Right lobe of liver (tissue), 6 donors: ENCODE measurements at regions not wholly inside any gene's neighbourhood (a gene's known extent, or its start where the extent isn't known, plus 50 kb on each side); places are given as distances from the start of the nearest gene placed in this dataset.

Experiments used
- ATAC-seq, 4 donors: fragments of 200-7000 bp; cut with Tn5 transposase; one replicate each; pipeline ENCODE4 v1.9.1; 2020; ENCODE audit warnings: mild to moderate bottlenecking in 4 of 4, moderate library complexity in 4 of 4
- DNase-seq, 3 donors: peaks; one replicate each; pipeline ENCODE4 v3.0.0-alpha.2; 2020
- H3K27ac ChIP-seq, 3 donors: fragments of 200-600 bp; one replicate each; pipeline ENCODE4 v1.8.0; 2022
- H3K27me3 ChIP-seq, 2 donors: fragments of 200-600 bp; one replicate each; pipeline ENCODE4 v1.8.0; 2022
- H3K36me3 ChIP-seq, 4 donors: fragments of 200-600 bp; sonication (generic) in 1 of 4; one replicate each; pipeline versions ENCODE4 v1.5.1 to v1.8.0; 2017 to 2022; ENCODE audit warnings: control low read depth in 1 of 4
- H3K4me1 ChIP-seq, 4 donors: fragments of 200-600 bp; sonication (generic) in 1 of 4; one replicate each; pipeline versions ENCODE4 v1.5.1 to v1.8.0; 2017 to 2022; ENCODE audit warnings: control low read depth in 1 of 4
- H3K4me3 ChIP-seq, 3 donors: fragments of 200-600 bp; one replicate each; pipeline ENCODE4 v1.8.0; 2022
- H3K9me3 ChIP-seq, 4 donors: fragments of 200-600 bp; sonication (generic) in 1 of 4; one replicate each; pipeline versions ENCODE4 v1.5.1 to v1.8.0; 2017 to 2022; ENCODE audit warnings: control low read depth in 1 of 4
- CTCF ChIP-seq, 4 donors: fragments of 200-600 bp in 3 of 4; fragments of 450-650 bp in 1 of 4; IDR thresholded peaks; one replicate each; pipeline versions ENCODE4 v1.5.1 to v1.8.0; 2016 to 2022; ENCODE audit warnings: antibody characterized with exemption in 4 of 4, mild to moderate bottlenecking in 2 of 4
- POLR2A ChIP-seq: fragments of 450-650 bp; IDR thresholded peaks from one replicate; pipeline ENCODE4 v1.6.1; 2017; ENCODE audit warnings: antibody characterized with exemption, mild to moderate bottlenecking
- WGBS: methylation state at CpG from one replicate; pipeline ENCODE4 v1.1.6; 2018; ENCODE audit warnings: low coverage, low lambda C conversion rate; ENCODE audit not compliant: insufficient coverage; ENCODE audit errors: missing lambda C conversion rate; 5-methylcytosine and 5-hydroxymethylcytosine counted together
- intact Hi-C, 2 donors: fragments of 100-400 bp; cut with DNase I; formaldehyde crosslinking; loops; one replicate each; pipeline versions ENCODE4 v1.11.2 to v1.14.1; 2022
- donor health status: DM: no; HTN: yes; CAD: no.
- donor health status: DM: no; HTN: no; CAD: no.
- donor health status: DM: no; HTN: no; CAD: no.
- donor health status: DM: no; HTN: yes; CAD: no.
- donor health status: DM: no; HTN: yes; CAD: no.

- peaks cover 0 to under 1% (median 0%) of the 10 kb centered on the region in 4 donors for H3K4me1 ChIP-seq
- no peak overlapping the region for H3K4me3 ChIP-seq
- 86% methylated on average over 3 of the region's 3 CpGs for WGBS
- no peaks in the 10 kb centered on the region for H3K27me3 ChIP-seq
- ATAC-seq (no peak), DNase-seq (no peak)
- intact Hi-C loops: no loop called here
- H3K9me3 ChIP-seq: no peaks in the 10 kb centered on the region
- no peak for TF ChIP-seq POLR2A
- no peak for TF ChIP-seq CTCF (IDR thresholded peaks at IDR 0.05)
- no peak overlapping the region for H3K27ac ChIP-seq
- H3K36me3 ChIP-seq: no peaks in the 10 kb centered on the region
These were observed 272.3 kb downstream of the HS3ST3A1 start for GRCh38 chr17:13329421-13329820.

DNA sequence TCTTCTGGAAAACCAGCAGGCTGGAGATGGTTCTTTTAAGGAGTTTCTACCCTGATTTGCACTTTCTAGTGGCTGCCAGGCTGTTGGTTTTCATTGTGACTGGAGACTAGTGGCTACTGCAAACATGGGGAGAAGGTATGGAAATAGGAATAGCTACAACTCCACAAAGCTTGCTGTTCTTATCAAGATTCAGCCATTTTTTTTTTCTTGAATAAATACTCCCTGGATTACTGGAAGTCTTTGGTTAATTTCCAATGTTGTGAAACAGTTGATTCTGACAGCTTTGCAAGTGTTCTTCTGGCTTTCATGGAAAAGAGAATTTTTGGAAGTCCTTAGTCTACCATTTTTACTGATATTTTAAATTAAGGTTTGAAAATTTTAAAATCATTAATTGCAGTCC is 277.7 kb downstream of the HS3ST3A1 start:
- H3K9me3 ChIP-seq: no peaks in the 10 kb centered on the region
- H3K4me3 ChIP-seq: no peak overlapping the region
- intact Hi-C loops: no loop called here
- DNase-seq (no peak), ATAC-seq (peak in 1 of 4 donors; percentile 25)
- H3K27me3 ChIP-seq: no peaks in the 10 kb centered on the region
- TF ChIP-seq CTCF (IDR thresholded peaks at IDR 0.05) (no peak), POLR2A (no peak)
- no peak overlapping the region for H3K27ac ChIP-seq
- H3K4me1 ChIP-seq: peaks cover 0 to 3% (median 0%) of the 10 kb centered on the region in 4 donors
- no peaks in the 10 kb centered on the region for H3K36me3 ChIP-seq

DNA sequence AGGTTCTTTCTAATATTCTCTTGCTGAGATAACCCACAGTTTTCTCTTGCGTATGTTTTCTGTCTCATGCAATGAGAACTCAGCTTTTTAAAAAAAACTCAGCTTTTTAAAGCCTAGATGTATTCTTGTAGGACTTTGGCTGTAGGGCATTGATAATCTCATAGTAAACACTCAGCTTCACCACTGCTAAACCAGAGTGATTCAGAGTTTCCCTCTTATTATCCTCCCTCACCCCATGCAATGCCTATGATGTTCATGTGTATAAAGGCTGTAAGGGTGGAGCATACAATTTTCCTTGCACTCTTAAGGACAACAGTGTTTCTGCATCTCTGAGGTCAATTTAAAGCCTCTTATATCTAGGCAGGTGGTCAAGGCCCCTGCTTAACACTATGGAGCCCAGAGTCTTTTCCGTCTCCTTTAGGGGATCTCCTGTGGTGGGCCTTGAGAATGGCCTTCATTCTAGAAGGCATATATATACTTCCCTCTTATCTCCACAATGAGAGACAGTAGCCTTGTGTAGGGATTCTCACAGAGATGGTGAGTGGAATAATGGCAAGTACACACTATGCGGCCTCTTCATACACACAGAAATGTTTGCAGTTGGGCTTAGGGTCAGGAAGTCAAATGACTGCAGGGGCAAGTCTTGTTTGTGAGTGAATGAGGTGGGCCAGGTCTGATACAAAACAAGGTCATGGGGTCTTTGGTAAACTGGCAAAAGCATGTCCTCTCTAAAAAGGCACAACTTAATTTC is 279.6 kb downstream of the HS3ST3A1 start:
- H3K4me1 ChIP-seq: peaks cover 0 to 3% (median 0%) of the 10 kb centered on the region in 4 donors
- WGBS: 91% methylated on average over 3 of the region's 3 CpGs
- no peaks in the 10 kb centered on the region for H3K36me3 ChIP-seq
- no peaks in the 10 kb centered on the region for H3K9me3 ChIP-seq
- no peaks in the 10 kb centered on the region for H3K27me3 ChIP-seq
- no peak for ATAC-seq
- intact Hi-C loops: no loop called here
- H3K4me3 ChIP-seq: no peak overlapping the region
- no peak overlapping the region for H3K27ac ChIP-seq
- no peak for DNase-seq
- TF ChIP-seq POLR2A (no peak), CTCF (IDR thresholded peaks at IDR 0.05) (no peak)

DNA sequence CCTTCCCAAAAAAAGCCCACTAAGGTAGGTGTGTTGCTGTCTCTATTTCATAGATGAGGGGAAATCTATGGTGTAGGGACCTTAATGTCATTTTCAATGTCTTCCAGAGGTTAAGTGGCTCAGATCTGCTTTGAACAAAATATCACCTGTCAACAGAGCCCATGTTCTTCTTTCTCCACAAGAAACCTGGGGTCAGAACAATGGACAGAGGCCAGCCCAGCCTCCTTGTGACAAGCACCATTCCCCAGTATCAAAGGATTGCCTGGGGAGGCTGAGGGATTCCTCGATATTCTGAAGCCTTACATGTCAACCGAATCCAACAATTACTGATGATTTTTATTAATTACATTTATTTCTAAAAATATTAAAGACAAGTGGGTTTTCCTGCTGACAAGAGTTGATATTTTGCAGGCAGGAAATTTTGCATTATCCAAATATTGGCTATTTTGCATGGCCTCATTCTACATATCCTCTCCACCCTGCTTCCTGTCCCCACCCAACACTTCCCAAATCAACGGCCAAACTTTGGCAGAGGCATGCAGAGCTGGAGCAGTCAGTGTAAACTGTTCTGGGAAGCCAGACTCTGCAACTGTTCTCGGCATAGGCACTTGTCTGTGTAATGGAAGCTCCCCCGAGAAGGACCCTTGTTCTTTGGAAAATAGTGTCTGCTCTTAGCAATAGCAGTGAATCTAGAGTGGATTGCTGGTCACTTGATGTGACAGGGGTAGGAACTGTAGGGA is 281.5 kb downstream of the HS3ST3A1 start:
- intact Hi-C loops: no loop called here
- no peaks in the 10 kb centered on the region for H3K9me3 ChIP-seq
- no peaks in the 10 kb centered on the region for H3K36me3 ChIP-seq
- H3K27ac ChIP-seq: no peak overlapping the region
- ATAC-seq: no peak
- no peaks in the 10 kb centered on the region for H3K27me3 ChIP-seq
- DNase-seq: no peak
- no peak overlapping the region for H3K4me3 ChIP-seq
- 45% methylated on average over 5 of the region's 5 CpGs for WGBS
- no peak for TF ChIP-seq CTCF (IDR thresholded peaks at IDR 0.05)
- no peak for TF ChIP-seq POLR2A
- peaks cover 0 to 3% (median 0%) of the 10 kb centered on the region in 4 donors for H3K4me1 ChIP-seq
